Fibroblast of lung (primary cell): ENCODE measurements at regions not wholly inside any gene's neighbourhood (a gene's known extent, or its start where the extent isn't known, plus 50 kb on each side); places are given as distances from the start of the nearest gene placed in this dataset.
A peak's percentile ranks its signal among the peaks of the same experiment; 100 is the strongest.
"Not testable (repeated sequence)": the region's sequence is repeated elsewhere in the genome, so short reads cannot be mapped to it uniquely, and the experiment has no call there.

Source experiments
- DNase-seq, 2 donors: peaks; one replicate each; pipeline versions ENCODE4 v3.0.0 to v3.0.0-alpha.2; 2010; ENCODE audit warnings: low read depth in 2 of 2
- H2AFZ ChIP-seq: 2 replicates; pipeline ENCODE4 v1.5.1; 2012; ENCODE audit warnings: low read length, control low read depth, inconsistent platforms
- H3K27ac ChIP-seq: 2 replicates; pipeline ENCODE4 v1.5.1; 2011; ENCODE audit warnings: low read length, control low read depth; ENCODE audit not compliant: insufficient read depth
- H3K27me3 ChIP-seq: 2 replicates; pipeline ENCODE4 v1.5.1; 2011; ENCODE audit warnings: mild to moderate bottlenecking, low read length; ENCODE audit not compliant: control insufficient read depth, insufficient read depth
- H3K36me3 ChIP-seq: 2 replicates; pipeline ENCODE4 v1.5.1; 2011; ENCODE audit warnings: low read length; ENCODE audit not compliant: control insufficient read depth, insufficient read depth
- H3K4me1 ChIP-seq: 2 replicates; pipeline ENCODE4 v1.5.1; 2011; ENCODE audit warnings: low read length; ENCODE audit not compliant: control insufficient read depth, insufficient read depth; ENCODE audit errors: extremely low read depth
- H3K4me2 ChIP-seq: 2 replicates; pipeline ENCODE4 v1.5.1; 2011; ENCODE audit warnings: low read length, control low read depth; ENCODE audit not compliant: insufficient read depth; ENCODE audit errors: extremely low read depth
- H3K4me3 ChIP-seq, 4 experiments: fragments of 200-600 bp in 1 of 4; sonication (generic) in 1 of 4; replicated peaks in 1 of 4; 2 replicates each; pipeline ENCODE4 v1.5.1; 2011 to 2016; ENCODE audit warnings: low read length in 4 of 4, low read depth in 3 of 4, mild to moderate bottlenecking in 3 of 4, control low read depth in 2 of 4, inconsistent platforms in 1 of 4, mixed read lengths in 1 of 4; ENCODE audit not compliant: insufficient read depth in 1 of 4; ENCODE audit errors: control extremely low read depth in 1 of 4
- H3K79me2 ChIP-seq: 2 replicates; pipeline ENCODE4 v1.5.1; 2012; ENCODE audit warnings: mild to moderate bottlenecking, low read length, inconsistent platforms; ENCODE audit not compliant: control insufficient read depth, insufficient read depth
- H3K9ac ChIP-seq: 2 replicates; pipeline ENCODE4 v1.5.1; 2011; ENCODE audit warnings: mild to moderate bottlenecking, low read length, control low read depth; ENCODE audit not compliant: insufficient read depth
- H3K9me3 ChIP-seq: 2 replicates; pipeline ENCODE4 v1.5.1; 2012; ENCODE audit warnings: low read depth, low read length; ENCODE audit not compliant: control insufficient read depth, insufficient read depth
- H4K20me1 ChIP-seq: 2 replicates; pipeline ENCODE4 v1.5.1; 2011; ENCODE audit warnings: low read length; ENCODE audit not compliant: control insufficient read depth, insufficient read depth; ENCODE audit errors: extremely low read depth
- EZH2 ChIP-seq: IDR thresholded peaks from 2 replicates; pipeline ENCODE4 v1.5.1; 2012; ENCODE audit warnings: low read length, control low read depth, mild to moderate bottlenecking; ENCODE audit errors: missing control alignments
- TF ChIP-seq, protein P1 (sequence below), 2 donors: IDR thresholded peaks in 1 of 2; conservative IDR thresholded peaks in 1 of 2; 1 replicate in 1 of 2; 2 replicates in 1 of 2; pipeline ENCODE4 v1.5.1; 2011 to 2012; ENCODE audit warnings: low read length in 2 of 2, control low read depth in 1 of 2, inconsistent platforms in 1 of 2, low read depth in 1 of 2, mild to moderate bottlenecking in 1 of 2

DNA sequence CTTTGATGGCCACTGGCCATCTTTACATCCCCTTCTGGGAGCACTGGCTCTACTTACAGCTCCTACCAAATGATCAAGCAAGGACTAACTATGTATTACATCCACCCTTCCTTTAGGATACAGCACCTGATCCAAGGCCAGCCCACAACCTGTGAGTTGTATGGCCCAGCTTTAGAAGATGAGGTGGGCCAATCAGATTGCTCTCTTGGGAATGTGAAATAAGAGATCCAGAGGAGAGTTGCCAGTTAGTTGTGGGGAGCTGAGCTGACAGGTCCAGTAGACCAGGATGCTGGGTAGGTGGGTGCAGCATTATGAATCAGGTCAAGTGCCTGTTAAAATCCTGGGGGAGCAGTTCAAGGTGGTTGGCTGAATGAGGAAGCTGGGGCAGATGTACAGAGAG is 111.5 kb downstream of the GNL3L start:
- H4K20me1 ChIP-seq = no peaks in the 10 kb centered on the region
- no peaks in the 10 kb centered on the region for H3K4me1 ChIP-seq
- H3K79me2 ChIP-seq = no peaks in the 10 kb centered on the region
- H3K36me3 ChIP-seq = no peaks in the 10 kb centered on the region
- no peak overlapping the region for H2AFZ ChIP-seq
- no peak overlapping the region for H3K4me2 ChIP-seq
- H3K4me3 ChIP-seq = no peak overlapping the region
- no peak overlapping the region for H3K27ac ChIP-seq
- no peaks in the 10 kb centered on the region for H3K27me3 ChIP-seq
- DNase-seq = peak in 1 of 2 donors; percentile 1
- H3K9me3 ChIP-seq = no peaks in the 10 kb centered on the region
- H3K9ac ChIP-seq = no peak overlapping the region
- no peak for TF ChIP-seq EZH2
- TF ChIP-seq, protein P1, sequence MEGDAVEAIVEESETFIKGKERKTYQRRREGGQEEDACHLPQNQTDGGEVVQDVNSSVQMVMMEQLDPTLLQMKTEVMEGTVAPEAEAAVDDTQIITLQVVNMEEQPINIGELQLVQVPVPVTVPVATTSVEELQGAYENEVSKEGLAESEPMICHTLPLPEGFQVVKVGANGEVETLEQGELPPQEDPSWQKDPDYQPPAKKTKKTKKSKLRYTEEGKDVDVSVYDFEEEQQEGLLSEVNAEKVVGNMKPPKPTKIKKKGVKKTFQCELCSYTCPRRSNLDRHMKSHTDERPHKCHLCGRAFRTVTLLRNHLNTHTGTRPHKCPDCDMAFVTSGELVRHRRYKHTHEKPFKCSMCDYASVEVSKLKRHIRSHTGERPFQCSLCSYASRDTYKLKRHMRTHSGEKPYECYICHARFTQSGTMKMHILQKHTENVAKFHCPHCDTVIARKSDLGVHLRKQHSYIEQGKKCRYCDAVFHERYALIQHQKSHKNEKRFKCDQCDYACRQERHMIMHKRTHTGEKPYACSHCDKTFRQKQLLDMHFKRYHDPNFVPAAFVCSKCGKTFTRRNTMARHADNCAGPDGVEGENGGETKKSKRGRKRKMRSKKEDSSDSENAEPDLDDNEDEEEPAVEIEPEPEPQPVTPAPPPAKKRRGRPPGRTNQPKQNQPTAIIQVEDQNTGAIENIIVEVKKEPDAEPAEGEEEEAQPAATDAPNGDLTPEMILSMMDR (conservative IDR thresholded peaks at IDR 0.05 in 1 of 2, IDR thresholded peaks at IDR 0.05 in 1 of 2; ENCODE audit: low read depth in 1 of 2, low read length in 2 of 2) = no peak

DNA sequence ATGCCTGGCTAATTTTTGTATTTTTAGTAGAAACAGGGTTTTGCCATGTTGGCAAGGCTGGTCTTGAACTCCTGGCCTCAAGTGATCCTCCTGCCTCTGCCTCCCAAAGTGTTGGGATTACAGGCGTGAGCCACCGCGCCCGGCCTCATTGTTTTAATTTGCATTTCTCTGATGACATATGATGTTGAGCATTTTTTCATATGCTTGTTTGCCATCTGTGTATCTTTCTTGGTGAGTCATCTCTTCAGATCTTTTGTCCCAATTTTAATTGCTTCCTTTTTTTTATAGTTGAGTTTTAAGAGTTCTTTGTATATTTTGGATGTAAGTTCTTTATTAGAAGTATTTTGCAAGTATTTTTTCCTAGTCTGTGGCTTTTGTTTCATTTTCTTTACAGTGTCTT is 117.6 kb downstream of the GNL3L start:
- not testable (repeated sequence) for H3K36me3 ChIP-seq, H3K27ac ChIP-seq, H3K27me3 ChIP-seq, H4K20me1 ChIP-seq, H3K9me3 ChIP-seq, DNase-seq, H3K4me2 ChIP-seq, H3K9ac ChIP-seq, H3K4me3 ChIP-seq, H2AFZ ChIP-seq, H3K79me2 ChIP-seq, H3K4me1 ChIP-seq

DNA sequence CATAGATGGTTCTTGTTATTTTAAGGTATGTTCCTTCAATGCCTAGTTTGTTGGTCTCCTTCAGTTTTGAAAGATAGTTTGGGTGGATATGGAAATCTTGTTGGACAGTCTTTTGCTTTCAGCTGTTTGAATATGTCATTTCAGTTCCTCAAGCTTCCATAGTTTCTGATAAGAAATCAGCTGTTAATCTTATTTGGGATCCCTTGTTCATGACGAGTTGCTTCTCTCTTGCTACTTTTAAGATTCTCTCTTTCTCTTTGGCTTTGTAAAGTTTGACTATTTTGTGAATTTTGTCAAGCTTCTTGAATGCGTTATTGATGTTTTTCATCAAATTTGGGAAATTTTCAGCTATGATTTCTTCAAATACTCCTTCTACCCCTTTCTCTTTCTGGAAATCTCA is 129.5 kb downstream of the GNL3L start:
- Histone ChIP-seq H4K20me1 (no peaks in the 10 kb centered on the region), H3K9me3 (no peaks in the 10 kb centered on the region), H3K27ac (no peak overlapping the region), H3K4me1 (no peaks in the 10 kb centered on the region), H3K79me2 (no peaks in the 10 kb centered on the region), H3K36me3 (no peaks in the 10 kb centered on the region), H3K4me3 (no peak overlapping the region), H3K27me3 (no peaks in the 10 kb centered on the region), H2AFZ (no peak overlapping the region), H3K9ac (no peak overlapping the region), H3K4me2 (no peak overlapping the region)
- no peak for TF ChIP-seq EZH2
- TF ChIP-seq, protein P1 (conservative IDR thresholded peaks at IDR 0.05 in 1 of 2, IDR thresholded peaks at IDR 0.05 in 1 of 2; ENCODE audit: low read depth in 1 of 2, low read length in 2 of 2) = no peak
- DNase-seq = no peak

DNA sequence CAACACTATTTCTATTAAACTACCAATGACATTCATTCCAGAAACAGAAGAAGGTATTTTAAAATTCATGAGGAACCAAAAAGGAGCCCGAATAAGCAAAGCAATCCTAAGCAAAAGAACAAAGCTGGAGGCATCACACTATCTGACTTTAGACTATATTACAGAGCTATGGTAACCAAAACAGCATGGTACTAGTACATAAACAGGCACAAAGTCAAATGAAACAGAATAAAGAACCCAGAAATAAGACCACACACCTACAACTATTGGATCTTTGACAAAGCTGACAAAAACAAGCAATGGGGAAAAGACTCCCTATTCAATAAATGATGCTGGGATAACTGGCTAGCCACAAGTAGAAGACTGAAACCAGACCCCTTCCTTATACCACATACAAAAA is 122.3 kb downstream of the ITIH6 start:
- Histone ChIP-seq H3K9ac (no peak overlapping the region), H3K4me1 (no peaks in the 10 kb centered on the region), H3K9me3 (no peaks in the 10 kb centered on the region), H3K79me2 (no peaks in the 10 kb centered on the region), H3K36me3 (no peaks in the 10 kb centered on the region), H3K27ac (no peak overlapping the region), H2AFZ (no peak overlapping the region), H4K20me1 (no peaks in the 10 kb centered on the region), H3K4me2 (no peak overlapping the region), H3K27me3 (no peaks in the 10 kb centered on the region), H3K4me3 (no peak overlapping the region)
- no peak for DNase-seq
- TF ChIP-seq EZH2 = no peak
- TF ChIP-seq, protein P1 (conservative IDR thresholded peaks at IDR 0.05 in 1 of 2, IDR thresholded peaks at IDR 0.05 in 1 of 2; ENCODE audit: low read depth in 1 of 2, low read length in 2 of 2) = no peak
